ENCODE measurements at regions not wholly inside any gene's neighbourhood (a gene's known extent, or its start where the extent isn't known, plus 50 kb on each side); places are given as distances from the start of the nearest gene placed in this dataset.

GRCh38 chr10:131747791-131748190 is 153.0 kb upstream of the PPP2R2D start:
- POLR2A ChIA-PET = no interaction called here
- Histone ChIP-seq H3K9ac (replicated peaks; ENCODE audit: extremely low read depth, insufficient read depth, low read length) (no peak overlapping the region), H3K9me1 (replicated peaks; ENCODE audit: control insufficient read depth, extremely low read depth, insufficient read depth, low read length) (no peaks in the 10 kb centered on the region), H3K27ac (ENCODE audit: insufficient read depth, low read depth, low read length) (no peak overlapping the region), H3K9me3 (replicated peaks; ENCODE audit: control insufficient read depth, insufficient read depth, low read length) (peaks cover 7% of the 10 kb centered on the region), H2AFZ (ENCODE audit: low read depth, low read length) (no peak overlapping the region), H4K20me1 (replicated peaks; ENCODE audit: control insufficient read depth, extremely low read depth, insufficient read depth, low read length) (no peaks in the 10 kb centered on the region), H3K4me3 (replicated peaks in 1 of 3; ENCODE audit: insufficient read depth in 1 of 3, low read depth in 1 of 3, low read length in 3 of 3) (no peak overlapping the region), H3K4me1 (ENCODE audit: control insufficient read depth, extremely low read depth, insufficient read depth, low read length) (no peaks in the 10 kb centered on the region), H3K4me2 (ENCODE audit: insufficient read depth, low read length) (no peak overlapping the region), H3K36me3 (ENCODE audit: control insufficient read depth in 2 of 2, extremely low read depth in 1 of 2, insufficient read depth in 2 of 2, low read length in 2 of 2) (no peaks in the 10 kb centered on the region), H3K27me3 (ENCODE audit: control insufficient read depth in 2 of 2, insufficient read depth in 2 of 2, low read length in 2 of 2) (no peaks in the 10 kb centered on the region), H3K79me2 (ENCODE audit: control insufficient read depth, insufficient read depth, low read length) (no peaks in the 10 kb centered on the region)
- FAIRE-seq (no peak), DNase-seq (ENCODE audit: low read depth, low spot score) (no peak)
- no TSS peak for BruUV-seq (replicated peaks)
- intact Hi-C loops (cut with micrococcal nuclease) (no loop called here), dilution Hi-C loops (cut with MboI; ENCODE audit: extremely low pct_ligation_motif_present, low sequenced_read_pairs) (no loop called here)
- TF ChIP-seq JUN (IDR thresholded peaks at IDR 0.05; ENCODE audit: borderline replicate concordance, insufficient read depth, insufficient read length, low read depth) (no peak), EZH2 (IDR thresholded peaks at IDR 0.05; ENCODE audit: borderline replicate concordance, low read depth, low read length, severe bottlenecking) (no peak), POLR2A (IDR thresholded peaks at IDR 0.05; ENCODE audit: low read depth, low read length) (no peak), FOS (IDR thresholded peaks at IDR 0.05; ENCODE audit: borderline replicate concordance, insufficient read depth, low read length) (no peak), GATA2 (IDR thresholded peaks at IDR 0.05; ENCODE audit: insufficient read depth, insufficient read length, low read depth, low read length) (no peak), MYC (IDR thresholded peaks at IDR 0.05; ENCODE audit: low read depth, low read length) (no peak), CTCF (IDR thresholded peaks at IDR 0.05; ENCODE audit: extremely low read depth in 1 of 2, insufficient read depth in 1 of 2, low read depth in 1 of 2, low read length in 2 of 2) (no peak), POLR2AphosphoS5 (IDR thresholded peaks at IDR 0.05; ENCODE audit: insufficient read depth, low read depth, low read length) (no peak), MAX (IDR thresholded peaks at IDR 0.05; ENCODE audit: insufficient read depth, insufficient read length) (no peak)
- CTCF ChIA-PET = no interaction called here
